ELF-1 (cell line): ENCODE measurements at regions not wholly inside any gene's neighbourhood (a gene's known extent, or its start where the extent isn't known, plus 50 kb on each side); places are given as distances from the start of the nearest gene placed in this dataset.
"Not testable (repeated sequence)": the region's sequence is repeated elsewhere in the genome, so short reads cannot be mapped to it uniquely, and the experiment has no call there.

Source experiments
- DNase-seq: peaks from one replicate; pipeline ENCODE4 v3.0.0-alpha.2; 2016; ENCODE audit warnings: low read depth, low spot score

DNA sequence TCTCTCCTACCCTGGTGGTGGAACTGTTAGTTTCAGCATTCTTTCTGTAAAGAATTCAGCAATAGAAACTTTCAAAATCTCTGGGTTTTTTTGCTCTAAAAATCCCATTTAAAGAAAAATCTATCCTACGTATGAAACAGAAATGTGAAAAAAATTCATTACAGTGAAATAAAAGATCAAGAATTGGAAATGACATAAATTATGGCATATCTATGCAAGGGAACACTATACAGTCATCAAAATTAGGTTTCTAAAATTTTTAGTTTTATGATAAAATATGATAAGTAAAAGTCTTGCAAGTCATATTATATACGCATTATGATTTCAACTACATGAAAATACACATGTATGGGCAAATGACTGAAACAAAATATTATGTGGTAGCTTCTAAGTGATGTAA, 342.6 kb downstream of the CETN3 start:
- DNase-seq: no peak

DNA sequence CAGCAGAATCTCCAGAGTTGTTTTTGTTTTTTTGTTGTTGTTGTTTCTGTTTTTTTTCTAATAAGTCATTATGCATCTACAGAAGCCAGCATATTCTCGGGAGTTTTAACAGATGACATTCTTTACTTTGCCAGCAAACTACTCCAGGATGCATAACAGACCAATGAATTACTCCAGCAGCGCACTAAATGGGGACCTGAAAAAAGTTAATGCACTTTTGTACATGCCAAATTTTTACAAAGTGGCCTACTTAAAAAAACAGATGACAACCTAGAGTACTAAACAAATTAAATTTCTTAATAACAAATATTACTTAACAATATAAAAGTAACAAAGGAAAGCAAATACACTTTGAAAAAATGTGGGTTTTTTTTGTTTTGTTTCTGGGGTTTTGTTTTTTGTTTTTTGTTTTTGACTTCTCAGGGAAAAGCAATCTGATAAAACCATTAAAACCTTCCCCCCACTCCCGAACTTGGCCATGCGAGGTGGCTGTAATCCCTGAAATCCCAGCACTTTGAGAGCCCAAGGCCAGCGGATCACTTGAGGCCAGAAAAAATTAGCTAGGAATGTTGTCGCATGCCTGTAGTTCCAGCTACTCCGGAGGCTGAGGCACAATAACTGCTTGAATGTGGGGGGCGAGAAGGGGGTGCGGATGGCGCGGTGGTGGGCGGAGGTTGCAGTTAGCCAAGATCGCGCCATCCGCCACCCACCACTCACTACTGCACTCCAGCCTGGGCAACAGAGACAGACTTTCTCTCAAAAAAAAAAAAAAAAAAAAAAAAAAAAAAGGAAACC, 352.4 kb downstream of the CETN3 start:
- peak; percentile 62 for DNase-seq

- DNase-seq: peak; percentile 24
Observed at GRCh38 chr5:90055831-90056328, 353.7 kb downstream of the CETN3 start.

DNA sequence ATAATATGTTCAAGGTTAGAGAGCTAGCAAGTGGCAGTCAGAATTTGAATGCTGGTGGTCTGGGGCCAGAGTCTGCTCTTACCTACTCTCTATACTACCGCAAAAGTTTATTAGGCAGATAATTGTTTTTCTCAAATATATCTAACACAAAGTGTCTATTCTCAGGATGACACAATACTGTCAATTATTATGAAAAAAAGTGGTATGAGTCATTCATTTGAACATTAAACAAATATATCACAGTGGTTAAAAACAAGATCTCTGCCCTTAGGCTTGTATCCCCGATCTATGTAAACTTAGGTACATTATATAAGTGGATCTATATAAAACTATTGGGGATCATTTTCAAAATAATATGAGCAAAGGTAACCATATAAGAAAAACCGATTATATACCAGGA, 354.9 kb downstream of the CETN3 start:
- no peak for DNase-seq

GRCh38 chr5:90051756-90052155, 357.8 kb downstream of the CETN3 start:
- no peak for DNase-seq

DNA sequence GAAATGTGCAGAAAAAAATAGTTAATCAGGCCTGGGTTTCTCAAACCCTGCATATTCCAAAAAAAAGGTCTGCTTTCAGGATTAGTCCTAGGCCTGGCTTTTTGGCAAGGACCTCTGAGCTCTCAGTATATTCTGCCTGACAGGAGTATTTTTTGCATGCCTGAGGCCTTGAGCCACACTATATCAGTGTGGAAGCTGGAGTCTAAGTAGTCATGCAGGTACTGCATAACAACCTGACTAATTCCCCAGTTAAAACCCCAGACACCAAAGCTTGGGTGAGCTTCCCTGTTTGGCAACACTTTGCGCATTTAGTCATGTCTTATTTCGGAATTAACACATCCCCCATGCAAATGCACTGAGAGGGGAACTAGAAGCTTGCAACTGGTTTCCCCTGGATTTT, 359.5 kb downstream of the CETN3 start:
- DNase-seq: no peak

DNA sequence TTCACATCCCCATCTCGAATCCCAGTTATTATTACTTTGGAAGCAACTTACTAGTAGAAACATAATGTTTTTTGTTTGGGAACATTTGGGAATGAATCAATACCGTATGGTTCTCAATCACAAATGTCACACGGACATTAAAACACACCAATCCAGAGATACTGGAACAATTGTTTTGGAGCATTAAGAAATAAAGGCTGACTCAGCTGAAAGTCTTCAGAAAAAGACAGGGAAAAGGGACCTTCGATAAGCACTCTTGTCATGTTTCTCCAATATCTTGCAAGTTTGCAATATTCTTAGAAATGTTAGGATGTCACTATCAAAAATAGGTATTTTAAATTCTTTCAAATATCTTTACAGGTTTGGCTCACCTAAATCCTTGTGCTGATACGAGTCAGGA, 362.4 kb downstream of the CETN3 start:
- no peak for DNase-seq

DNA sequence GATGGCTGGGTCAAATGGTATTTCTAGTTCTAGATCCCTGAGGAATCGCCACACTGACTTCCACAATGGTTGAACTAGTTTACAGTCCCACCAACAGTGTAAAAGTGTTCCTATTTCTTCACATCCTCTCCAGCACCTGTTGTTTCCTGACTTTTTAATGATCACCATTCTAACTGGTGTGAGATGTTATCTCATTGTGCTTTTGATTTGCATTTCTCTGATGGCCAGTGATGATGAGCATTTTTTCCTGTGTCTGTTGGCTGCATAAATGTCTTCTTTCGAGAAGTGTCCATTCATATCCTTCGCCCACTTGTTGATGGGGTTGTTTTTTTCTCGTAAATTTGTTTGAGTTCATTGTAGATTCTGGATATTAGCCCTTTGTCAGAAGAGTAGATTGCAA, 369.5 kb downstream of the CETN3 start:
- DNase-seq: not testable (repeated sequence)

- no peak for DNase-seq
Observed at GRCh38 chr5:90037646-90038045, 371.9 kb downstream of the CETN3 start.

DNA sequence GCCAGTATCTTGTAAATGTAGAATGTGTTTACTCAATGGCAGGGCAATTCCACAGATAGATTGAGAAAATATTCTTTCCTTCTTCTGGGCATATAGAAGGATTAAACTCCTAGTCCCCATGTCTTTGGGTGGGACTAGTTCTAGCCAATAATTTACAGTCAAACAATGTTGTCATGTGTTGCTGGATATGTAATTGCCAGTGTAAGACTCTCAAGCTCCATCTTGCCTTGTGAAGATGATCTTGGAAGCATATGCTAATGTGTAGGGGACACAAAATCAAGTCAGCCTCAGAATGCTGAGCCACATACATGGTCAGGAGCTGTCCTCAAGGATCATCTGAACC, 386.9 kb downstream of the CETN3 start:
- DNase-seq: no peak

DNA sequence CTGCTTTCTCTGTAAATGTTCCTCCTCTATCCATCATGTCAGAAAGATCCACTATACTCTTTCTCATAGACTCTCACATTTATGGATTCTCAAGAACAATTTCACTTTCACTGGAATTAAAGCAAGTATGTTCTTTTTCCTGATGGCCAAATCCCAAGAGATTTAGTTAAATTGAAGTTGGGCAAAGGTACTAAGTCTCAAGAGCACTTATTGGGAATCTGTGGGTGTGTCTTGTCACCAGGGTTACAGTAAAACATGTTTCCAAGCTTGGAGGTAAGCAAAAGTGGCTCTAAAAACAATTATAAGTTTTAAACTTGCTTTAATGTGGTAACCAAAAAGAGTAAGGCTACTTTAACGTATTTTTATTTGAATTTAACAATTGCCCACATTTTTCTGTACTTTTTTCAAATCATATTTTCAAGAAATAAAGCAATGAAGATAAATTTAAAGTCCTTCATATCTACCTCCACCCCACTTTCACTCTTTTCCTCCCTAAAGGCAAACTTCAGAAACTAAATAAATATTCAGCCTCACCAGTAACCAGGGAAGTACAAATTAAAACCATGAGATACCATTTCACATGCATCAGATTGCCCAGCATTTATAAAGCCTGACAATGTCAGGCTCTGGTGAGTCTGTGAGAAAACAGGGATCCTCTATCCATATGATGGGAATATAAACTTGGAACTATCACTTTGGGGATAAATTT, 387.4 kb downstream of the CETN3 start:
- no peak for DNase-seq

DNA sequence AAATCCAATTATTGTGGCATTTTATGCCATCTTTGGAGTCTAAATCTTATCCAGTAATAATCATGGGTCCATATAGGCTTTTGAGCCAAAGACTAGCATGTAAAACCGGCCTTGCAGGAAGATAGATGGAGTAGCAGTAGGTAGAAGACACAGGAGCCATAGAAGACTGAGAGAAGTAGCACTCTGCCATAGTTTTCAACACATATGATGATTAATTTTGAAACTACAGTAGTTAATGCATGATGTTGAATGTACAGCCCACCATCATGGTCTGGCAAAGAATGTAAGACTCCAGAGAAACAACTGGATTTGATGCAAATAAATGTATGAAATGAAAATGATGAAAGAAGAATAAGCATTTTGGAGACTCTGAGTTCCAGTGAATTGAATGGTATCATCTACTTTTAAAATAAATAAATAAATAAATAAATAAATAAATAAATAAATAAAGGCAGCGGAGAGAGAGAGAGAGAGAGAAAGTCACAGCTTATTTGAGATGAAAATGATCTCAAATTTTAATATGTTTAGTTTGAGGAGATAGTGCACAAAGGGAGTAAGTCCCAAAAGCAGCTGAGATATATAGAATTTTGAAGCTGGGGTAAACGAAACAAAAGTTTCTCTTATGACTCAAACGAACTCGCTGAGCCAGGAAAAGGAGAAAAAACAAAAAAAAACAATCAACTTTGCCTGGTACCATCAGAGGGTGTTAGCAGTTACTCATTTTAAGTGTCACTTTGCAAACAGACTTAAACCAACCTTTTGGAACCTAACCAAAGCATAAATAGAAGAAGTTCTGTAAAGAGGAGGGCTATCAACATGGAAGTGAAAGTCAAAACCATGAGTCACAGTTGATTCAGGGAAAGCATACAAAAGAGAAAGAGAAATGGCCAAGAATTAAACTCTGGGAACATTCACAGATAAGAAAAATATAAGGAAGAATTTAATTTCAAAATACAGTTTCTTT, 388.7 kb downstream of the CETN3 start:
- DNase-seq: no peak

GRCh38 chr5:90017239-90017638, 392.3 kb downstream of the CETN3 start:
- DNase-seq: no peak

DNA sequence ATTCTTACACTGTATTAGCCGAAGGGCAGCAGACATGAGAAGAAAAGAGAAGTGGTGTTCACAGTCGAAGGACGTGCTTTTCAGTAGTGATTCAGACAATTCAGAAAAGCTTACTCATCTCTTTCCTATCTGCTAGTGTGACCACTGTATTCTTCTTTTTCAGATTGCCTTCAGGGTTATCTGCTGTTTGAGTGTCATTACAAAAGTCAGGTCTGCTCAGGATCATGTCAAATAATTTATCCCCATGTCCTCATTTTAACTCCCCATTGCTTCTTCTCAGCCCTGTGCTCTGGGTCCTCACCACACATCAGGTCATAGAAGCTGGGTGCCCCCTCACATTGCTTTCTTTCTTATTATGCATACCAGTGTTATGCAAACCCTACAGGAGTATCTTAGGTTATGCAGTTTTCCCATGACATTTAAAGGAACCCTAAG, 394.0 kb downstream of the CETN3 start:
- peak; percentile 25 for DNase-seq

- DNase-seq: no peak
Observed at GRCh38 chr5:90014420-90014819, 395.1 kb downstream of the CETN3 start.

DNA sequence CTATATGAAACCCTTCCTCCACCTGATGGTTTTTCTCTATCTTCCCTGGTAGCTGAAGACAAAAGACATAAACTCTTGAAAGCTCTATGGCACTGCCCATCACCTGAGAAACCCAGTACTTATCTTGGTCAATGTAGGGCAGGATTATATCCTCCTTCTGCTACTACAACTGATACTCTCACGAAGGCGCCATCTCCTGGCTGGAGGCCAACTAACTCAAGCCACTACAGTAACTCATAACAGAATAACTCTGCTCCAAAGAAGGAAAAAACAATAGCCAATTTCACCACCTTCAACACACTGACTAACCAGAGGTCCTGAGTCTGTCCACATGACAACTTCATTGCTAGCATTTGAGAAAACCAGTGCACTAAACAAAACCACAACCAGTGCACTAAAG, 409.2 kb downstream of the CETN3 start:
- DNase-seq: no peak

DNA sequence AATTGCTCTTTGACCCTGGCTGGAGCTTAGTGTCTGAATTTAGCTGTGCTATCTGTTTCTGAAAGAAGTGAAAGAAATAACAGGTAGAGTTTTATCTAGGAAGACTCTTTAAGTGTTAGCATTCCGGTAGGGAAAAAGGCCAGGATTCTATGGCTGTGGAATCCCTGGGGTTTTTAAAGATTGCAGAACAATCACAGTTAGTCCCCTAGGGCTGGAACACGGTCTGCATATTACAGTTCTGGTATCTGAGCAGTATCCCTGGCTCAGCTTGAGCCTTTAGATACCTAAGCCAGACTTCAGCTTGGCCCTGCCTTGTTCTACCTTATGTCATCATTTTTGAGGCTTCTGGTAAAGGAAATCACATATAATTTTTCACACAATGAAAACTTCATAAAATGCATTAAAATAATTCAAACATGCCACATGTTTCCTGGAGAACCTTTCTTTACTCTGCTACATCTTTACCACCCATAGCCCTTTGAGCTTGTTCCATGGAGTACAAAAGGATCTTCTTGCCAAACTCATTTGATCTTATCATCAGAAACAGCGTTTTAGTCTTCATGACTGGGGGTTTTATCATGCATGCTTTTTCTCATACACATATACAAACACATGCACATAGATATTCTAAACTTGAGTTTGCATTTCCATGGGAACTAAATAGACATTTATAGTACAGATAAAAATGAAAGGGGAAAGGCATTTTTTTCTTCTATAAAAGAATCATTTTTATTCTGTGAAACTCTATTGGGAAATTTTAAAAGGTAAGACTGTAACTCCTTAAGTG, 410.8 kb downstream of the CETN3 start:
- DNase-seq: peak; percentile 37

- DNase-seq: no peak
Observed at GRCh38 chr5:89996890-89997289, 412.7 kb downstream of the CETN3 start.

DNA sequence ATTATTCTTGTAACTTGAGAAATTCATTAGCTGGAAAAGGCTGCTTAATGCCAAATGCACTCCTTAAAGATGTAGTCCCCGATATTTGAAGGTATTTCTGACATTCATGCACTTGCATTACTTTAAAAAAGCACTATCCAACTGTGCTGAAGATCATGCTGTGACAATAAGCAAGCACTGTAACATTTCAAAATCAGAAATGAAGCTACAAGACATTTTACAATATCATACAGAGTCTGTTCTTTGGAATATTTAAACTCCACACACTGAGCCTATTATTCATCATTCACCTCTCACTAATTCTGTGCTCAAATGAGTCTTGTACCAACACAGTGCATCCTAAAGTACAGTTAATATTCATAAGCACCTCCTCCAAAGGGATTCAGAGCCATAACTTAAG, 413.2 kb downstream of the CETN3 start:
- DNase-seq: no peak

DNA sequence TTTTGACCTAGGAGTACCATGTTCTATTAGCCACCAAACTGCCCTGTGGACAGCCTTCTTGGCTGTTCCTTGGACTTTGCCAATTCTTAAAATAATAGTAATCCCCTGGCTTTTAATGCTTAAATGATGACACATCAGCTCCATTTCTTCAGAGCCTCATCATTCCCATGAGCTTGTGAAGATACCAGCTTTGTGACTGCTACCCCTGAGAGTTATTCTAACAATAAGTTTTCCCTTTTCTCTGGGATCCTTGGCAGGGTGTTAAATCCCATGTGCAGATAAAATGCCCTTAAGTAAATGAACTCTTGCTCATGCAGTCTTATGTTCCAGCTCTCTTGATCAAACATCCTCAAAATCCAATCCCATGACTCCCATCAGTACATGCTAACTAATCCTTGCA, 415.3 kb downstream of the CETN3 start:
- DNase-seq: no peak

GRCh38 chr5:89992201-89992600, 417.4 kb downstream of the CETN3 start:
- no peak for DNase-seq
